TTC549 (cell line): ENCODE measurements at regions not wholly inside any gene's neighbourhood (a gene's known extent, or its start where the extent isn't known, plus 50 kb on each side); places are given as distances from the start of the nearest gene placed in this dataset.

Source experiments
- FAIRE-seq: peaks from 2 replicates; lab custom pipeline; 2012; peaks lifted over from hg19 to GRCh38; lab: Jason Lieb, UNC

DNA sequence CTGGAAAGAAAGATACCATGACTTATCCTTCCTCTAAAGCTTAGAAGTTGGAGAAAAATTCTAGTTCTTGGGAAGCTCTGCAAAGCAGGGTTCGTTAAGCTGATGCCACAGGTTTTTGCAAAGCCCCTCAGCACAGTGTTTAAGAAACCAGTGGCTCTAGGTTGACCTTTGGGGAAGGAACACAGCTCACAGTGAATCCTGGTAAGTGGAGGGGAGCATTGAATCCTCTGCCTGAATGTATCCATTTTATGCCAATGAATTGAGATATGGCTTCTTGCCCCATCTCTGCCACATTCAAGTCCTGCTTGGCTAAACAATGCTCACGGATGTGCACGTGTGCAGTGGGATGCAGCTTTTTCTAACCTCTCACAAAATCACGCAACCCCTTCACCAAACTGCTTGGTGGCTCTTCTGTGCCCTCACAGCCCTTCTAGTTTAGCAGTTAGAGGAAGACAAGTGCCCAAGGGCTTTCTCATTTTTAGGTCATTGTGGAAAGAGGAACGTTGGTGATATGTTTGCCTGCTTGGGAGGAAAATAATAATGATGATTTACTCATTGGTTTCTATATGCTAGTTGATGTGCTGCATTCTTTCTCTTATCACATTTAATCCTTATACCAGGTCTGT, 111.3 kb downstream of the DAD1 start:
- FAIRE-seq = no peak

DNA sequence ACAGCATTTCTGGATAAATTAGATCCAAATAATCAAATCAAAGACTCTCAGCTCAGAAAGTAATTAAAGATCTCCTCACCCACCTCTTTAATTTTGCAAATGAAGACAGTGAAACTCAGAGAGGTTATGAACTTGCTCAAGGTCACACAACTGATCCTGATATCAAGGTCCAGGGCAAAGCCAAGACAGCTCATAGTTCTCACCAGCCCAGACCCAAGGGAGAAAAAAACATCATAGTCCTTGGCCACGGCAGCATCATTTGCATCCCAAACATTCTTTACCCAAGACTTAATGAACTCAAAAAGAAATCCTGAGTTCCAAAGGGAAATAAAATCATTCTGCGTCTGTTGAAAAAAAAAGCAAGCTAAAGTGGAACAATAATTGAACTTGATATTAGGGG, 112.1 kb downstream of the DAD1 start:
- no peak for FAIRE-seq

DNA sequence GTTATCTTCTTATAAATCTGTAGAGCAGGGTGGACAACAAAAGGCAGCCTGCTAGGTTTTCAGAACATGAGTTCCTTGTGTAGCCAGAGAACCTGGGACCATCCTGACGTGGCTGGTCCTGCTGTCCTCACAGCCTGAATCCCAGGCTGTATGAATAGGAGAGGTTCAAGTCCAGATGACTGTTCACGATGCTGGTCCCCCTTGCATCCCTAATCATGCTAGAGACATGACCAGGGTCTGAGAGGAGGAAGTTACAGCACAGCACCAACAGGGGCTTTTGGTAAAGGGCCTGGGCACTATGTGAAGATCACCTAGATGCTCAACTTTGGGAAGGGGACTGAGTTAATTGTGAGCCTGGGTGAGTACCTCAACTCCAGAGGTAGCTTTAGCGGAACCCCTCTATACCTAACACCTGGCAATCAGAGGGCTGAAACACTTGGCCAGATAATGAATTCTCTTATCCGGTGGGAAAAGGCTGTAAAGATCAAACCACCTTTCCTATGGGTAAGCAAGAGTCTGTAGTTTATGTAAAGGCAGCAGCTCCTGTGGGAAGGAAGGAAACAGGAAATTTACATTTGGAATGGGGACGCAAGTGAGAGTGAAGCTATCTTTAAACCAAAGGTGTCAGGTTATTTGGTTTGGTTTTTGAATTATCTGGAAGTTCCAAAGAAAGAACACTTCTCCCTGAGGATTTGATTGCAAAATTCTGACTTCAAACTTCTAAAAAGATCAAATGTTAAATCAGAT, 112.8 kb downstream of the DAD1 start:
- no peak for FAIRE-seq

- FAIRE-seq = no peak
Observed at GRCh38 chr14:22475381-22475780, 113.6 kb downstream of the DAD1 start.

GRCh38 chr14:22474730-22475351, 114.2 kb downstream of the DAD1 start:
- FAIRE-seq = no peak

GRCh38 chr14:22472935-22473854, 115.8 kb downstream of the DAD1 start:
- FAIRE-seq = no peak

DNA sequence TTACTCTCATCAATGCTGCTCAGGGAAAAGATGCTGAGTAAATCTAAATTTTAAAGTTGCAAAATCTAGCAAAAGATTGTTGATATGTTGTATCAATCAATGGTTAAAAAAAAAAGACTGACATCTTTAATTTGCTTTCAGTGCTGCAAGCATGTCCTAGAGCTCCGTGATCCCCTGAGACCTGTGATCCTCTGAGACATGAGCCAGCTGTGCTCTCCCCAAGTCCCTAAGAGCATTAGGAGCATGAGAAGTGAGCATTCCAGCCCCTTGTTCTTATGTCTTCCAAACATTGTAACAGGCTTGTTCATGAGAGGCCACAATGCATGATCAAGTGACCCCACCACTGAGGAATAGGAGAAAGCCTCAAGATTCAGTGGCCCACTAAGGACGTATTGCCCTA, 116.6 kb downstream of the DAD1 start:
- FAIRE-seq = no peak

GRCh38 chr14:22471545-22472121, 117.4 kb downstream of the DAD1 start:
- FAIRE-seq = no peak

DNA sequence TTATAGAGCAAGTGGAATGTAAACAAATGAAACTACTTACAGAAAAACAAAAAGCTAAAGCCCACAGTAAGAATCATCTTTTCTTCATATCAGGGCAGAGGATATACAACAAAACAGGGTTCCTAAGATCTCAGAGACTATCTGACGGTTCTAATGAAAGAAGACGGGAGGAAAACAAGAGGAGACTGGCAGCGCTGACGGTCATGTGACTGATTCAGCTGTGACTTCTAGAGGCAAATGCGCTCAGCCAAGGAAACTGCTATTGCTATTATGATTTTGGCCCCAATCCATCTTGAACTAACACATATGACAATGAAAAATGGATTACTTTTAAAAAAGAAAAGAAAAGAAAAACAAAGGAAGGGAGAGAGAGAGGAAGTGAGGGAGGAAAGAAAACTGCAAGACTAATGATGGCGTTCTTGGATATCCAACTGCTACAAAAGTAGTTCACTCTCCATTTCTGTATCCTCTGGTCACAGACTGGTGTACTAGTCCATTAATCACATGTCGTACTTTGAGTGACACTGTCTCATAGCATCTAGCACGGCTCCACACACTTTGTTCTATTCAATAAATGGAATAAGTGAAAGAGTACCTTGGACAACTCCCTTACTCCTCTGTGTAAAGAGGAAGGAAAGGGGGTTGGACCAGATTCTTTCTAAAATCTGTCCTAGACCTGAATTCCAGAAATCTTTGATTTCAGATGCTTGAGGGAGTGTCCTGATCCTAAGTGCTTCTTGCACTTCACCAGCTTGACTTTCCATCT, 119.3 kb downstream of the DAD1 start:
- no peak for FAIRE-seq

- FAIRE-seq = no peak
Observed at GRCh38 chr14:22468830-22469229, 120.2 kb downstream of the DAD1 start.

GRCh38 chr14:22466491-22466890, 122.5 kb downstream of the DAD1 start:
- no peak for FAIRE-seq

- no peak for FAIRE-seq
Observed at GRCh38 chr14:22465201-22465840, 123.7 kb downstream of the DAD1 start.

DNA sequence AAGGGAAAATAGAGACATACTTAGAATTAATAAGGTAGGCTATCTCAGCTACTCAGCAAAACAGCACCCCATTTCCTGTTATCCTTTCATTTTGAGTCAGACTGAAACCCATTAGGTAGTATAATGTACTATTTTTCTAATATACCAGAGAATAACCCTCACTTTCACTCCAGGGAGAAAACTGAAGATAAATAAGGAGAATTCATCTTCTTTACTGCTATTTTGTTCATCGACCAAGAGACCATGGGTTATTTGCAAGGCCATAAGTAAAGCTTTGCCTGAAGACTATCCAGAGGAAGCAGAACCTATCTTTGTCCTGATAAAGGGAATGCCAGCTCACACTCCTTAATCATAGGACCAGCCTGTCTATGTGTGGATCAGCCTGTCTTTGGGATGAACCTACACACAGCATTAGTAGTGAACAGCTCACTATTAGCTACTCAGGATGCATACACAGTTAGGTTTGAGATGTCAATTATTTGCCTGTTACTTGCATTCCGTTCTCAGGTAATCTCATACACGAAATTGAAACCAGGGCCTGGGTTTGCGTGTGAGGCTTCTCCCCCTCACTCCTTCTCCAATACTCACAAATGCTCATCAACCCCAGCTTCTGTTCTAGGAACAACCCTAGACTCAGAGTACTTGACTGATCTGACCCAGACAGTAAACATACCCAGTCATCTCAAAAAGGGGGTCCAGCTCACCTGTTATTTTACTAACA, 124.4 kb downstream of the DAD1 start:
- no peak for FAIRE-seq

- FAIRE-seq = no peak
Observed at GRCh38 chr14:22463763-22464173, 125.3 kb downstream of the DAD1 start.

GRCh38 chr14:22462923-22463322, 126.1 kb downstream of the DAD1 start:
- FAIRE-seq = no peak

DNA sequence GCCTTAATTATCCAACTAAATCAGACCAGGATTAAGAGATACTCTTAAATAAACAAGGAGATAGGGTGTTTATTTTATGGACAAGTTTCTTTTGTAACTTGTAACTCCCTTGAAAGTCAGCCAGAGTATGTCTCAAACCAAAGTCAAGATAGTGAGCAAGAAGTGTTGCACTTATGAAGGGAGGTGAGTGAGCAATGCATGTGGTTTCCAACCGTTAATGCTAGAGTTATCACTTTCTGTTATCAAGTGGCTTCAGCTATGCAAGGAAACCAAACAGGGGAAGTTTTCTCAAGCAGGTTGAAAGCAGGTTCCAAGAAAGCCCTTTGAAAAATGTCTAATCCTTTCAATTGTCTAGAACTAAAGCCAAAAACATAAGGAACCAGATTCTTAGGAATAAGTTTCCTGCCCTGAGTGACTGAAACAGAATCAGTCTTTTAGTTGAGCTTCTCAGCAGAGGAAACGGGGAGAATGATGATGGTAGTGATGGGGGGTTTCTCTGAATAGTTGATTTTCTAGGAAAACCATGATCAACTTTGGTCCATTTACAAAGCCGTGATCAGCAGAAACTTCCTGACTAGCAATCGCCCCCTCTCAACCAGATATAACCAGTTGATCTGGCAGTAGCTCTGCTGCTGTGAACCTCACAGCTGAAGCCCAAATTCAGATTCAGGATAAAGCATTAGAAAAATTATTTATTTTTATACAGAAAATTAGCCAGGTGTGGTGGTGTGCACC, 128.4 kb downstream of the DAD1 start:
- FAIRE-seq = no peak

DNA sequence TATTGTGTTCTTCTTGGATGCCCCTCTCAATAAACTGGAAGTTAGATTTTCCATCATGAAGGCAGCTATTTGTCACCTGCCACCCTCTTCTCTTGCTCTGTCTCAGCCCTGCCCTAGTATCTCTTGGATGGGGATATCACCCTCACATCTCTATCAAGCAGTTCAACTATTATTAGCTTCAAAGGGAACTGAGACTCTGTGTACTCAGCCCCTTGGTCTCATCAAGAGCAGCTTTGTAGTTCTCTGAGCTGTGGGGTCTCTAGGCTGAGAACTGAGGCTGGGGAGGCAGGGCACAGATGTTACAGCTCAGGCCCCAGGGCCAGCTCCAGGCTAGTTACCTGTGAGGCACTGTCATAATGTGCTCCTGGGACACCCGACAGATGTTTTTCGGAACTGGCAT, 130.3 kb downstream of the DAD1 start:
- no peak for FAIRE-seq

DNA sequence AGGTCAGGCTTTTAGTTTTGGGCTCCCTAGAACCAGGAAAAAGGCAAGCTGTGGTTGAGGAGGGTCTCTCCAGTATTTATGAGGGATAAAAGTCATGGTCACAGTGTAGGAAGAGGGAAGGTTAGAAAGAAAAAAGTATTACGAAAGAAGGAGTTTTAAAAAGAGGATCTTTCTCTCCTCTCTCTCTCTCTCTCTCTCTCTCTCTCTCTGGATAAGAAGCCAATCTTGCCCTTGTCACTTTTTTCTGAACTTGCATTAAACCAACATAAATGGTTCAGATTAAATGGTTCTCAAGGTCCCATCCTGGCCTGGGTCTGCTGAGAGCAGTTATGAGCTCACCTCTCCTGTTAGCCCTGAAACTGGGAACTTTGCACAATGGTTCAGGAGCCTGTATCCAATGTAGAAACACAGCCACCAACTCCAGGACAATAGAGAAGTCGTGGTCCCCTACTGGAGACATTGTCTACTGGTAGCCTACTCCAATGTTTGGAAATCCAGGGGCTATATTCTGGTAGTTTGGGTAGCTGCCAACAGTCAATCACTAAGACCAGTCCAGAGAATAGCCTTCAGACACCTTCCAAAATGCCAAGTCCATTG, 131.9 kb downstream of the DAD1 start:
- FAIRE-seq = no peak

DNA sequence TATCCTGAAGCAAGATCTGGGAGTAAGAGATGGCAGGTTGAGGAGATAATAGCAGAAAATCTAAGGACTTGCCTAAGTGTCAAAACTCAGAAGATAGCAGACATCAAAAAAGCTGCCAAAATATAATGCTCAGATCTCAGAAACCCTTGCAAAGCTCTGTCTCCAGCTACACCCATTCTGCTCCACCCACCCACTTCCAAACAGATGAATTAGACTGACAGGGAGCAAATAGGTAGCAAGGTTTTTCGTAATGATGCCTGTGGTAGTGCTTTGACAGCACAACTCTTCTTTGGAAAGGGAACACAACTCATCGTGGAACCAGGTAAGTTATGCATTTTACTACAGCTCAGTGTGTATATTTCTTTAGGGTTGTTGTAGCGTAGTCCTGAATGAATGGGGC, 132.6 kb downstream of the DAD1 start:
- no peak for FAIRE-seq
